ENCODE measurements at regions not wholly inside any gene's neighbourhood (a gene's known extent, or its start where the extent isn't known, plus 50 kb on each side); places are given as distances from the start of the nearest gene placed in this dataset.
A peak's percentile ranks its signal among the peaks of the same experiment; 100 is the strongest.
"Not testable (repeated sequence)": the region's sequence is repeated elsewhere in the genome, so short reads cannot be mapped to it uniquely, and the experiment has no call there.

DNA sequence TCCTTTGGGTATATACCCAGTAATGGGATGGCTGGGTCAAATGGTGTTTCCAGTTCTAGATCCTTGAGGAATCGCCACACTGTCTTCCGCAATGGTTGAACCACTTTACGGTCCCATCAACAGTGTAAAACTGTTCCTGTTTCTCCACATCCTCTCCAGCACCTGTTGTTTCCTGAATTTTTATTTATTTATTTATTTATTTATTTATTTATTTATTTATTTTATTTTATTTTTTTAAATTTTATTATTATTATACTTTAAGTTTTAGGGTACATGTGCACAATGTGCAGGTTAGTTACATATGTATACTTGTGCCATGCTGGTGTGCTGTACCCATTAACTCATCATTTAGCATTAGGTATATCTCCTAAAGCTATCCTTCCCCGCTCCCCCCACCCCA lies 456.0 kb downstream of the SEMA3D start:
- H3K36me3 ChIP-seq (ENCODE audit: control insufficient read depth in 2 of 2, insufficient read depth in 2 of 2, low read length in 1 of 2); H3K27ac ChIP-seq (ENCODE audit: control insufficient read depth, insufficient read depth); H3K9me3 ChIP-seq (replicated peaks; ENCODE audit: control insufficient read depth, insufficient read depth, low read length); H3K27me3 ChIP-seq (replicated peaks in 1 of 2; ENCODE audit: control insufficient read depth in 2 of 2, insufficient read depth in 2 of 2, low read length in 1 of 2); SMC1A ChIA-PET (ENCODE audit: uncharacterized antibody, unreplicated experiment); H4K20me1 ChIP-seq (ENCODE audit: control insufficient read depth, insufficient read depth); ATAC-seq; H3K4me3 ChIP-seq; BruUV-seq (replicated peaks); intact Hi-C loops (cut with micrococcal nuclease; ENCODE audit: unreplicated experiment); FAIRE-seq; in situ Hi-C loops (cut with MboI); CTCF ChIA-PET; H3K9ac ChIP-seq (ENCODE audit: control insufficient read depth, insufficient read depth, low read length); DNase-seq (ENCODE audit: low read depth, low spot score); POLR2A ChIA-PET; H3K4me1 ChIP-seq (ENCODE audit: control insufficient read depth, insufficient read depth, low read length); H3K4me2 ChIP-seq (ENCODE audit: control insufficient read depth, insufficient read depth); RAD21 ChIA-PET (ENCODE audit: unreplicated experiment); H2AFZ ChIP-seq (ENCODE audit: control insufficient read depth, low read depth, low read length); H3K79me2 ChIP-seq (ENCODE audit: control insufficient read depth, insufficient read depth, low read length): not testable (repeated sequence)
- WGBS (ENCODE audit: insufficient coverage, insufficient replicate concordance, low lambda C conversion rate, missing lambda C conversion rate): 46% methylated on average over 4 of the region's 4 CpGs

DNA sequence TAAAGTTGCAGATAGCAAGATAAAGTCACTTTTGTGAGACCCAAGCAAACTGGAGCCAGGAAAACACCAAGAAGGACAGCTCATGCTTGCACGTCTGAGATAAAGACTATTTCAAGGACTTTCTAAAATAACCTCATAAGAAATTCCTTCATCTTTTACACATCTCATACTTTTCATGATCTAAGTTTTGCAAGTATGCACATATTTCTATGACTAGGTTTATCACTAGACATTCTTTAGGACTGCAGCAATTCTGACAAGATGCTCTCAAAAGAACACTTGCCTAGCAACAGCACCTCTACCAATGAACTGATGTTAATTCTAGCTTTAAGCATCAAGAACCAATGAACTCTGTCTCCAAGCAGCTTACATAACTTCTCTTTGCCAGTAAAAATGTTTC lies 457.6 kb downstream of the SEMA3D start:
- H3K27ac ChIP-seq (ENCODE audit: control insufficient read depth, insufficient read depth): no peak overlapping the region
- no peaks in the 10 kb centered on the region for H3K79me2 ChIP-seq (ENCODE audit: control insufficient read depth, insufficient read depth, low read length)
- H3K4me1 ChIP-seq (ENCODE audit: control insufficient read depth, insufficient read depth, low read length): no peaks in the 10 kb centered on the region
- DNase-seq (ENCODE audit: low read depth, low spot score): no peak
- no peak overlapping the region for H3K4me2 ChIP-seq (ENCODE audit: control insufficient read depth, insufficient read depth)
- no peak overlapping the region for H3K9ac ChIP-seq (ENCODE audit: control insufficient read depth, insufficient read depth, low read length)
- no peaks in the 10 kb centered on the region for H3K36me3 ChIP-seq (ENCODE audit: control insufficient read depth in 2 of 2, insufficient read depth in 2 of 2, low read length in 1 of 2)
- H4K20me1 ChIP-seq (ENCODE audit: control insufficient read depth, insufficient read depth): no peaks in the 10 kb centered on the region
- CTCF ChIA-PET: interaction anchor here (1.2 kb wide), 1 partner anchor 12 kb away, joined by 3 read pairs; no protein-coding TSS in a partner anchor
- POLR2A ChIA-PET: no interaction called here
- TF ChIP-seq, protein P1, sequence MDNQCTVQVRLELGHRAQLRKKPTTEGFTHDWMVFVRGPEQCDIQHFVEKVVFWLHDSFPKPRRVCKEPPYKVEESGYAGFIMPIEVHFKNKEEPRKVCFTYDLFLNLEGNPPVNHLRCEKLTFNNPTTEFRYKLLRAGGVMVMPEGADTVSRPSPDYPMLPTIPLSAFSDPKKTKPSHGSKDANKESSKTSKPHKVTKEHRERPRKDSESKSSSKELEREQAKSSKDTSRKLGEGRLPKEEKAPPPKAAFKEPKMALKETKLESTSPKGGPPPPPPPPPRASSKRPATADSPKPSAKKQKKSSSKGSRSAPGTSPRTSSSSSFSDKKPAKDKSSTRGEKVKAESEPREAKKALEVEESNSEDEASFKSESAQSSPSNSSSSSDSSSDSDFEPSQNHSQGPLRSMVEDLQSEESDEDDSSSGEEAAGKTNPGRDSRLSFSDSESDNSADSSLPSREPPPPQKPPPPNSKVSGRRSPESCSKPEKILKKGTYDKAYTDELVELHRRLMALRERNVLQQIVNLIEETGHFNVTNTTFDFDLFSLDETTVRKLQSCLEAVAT (IDR thresholded peaks at IDR 0.05): no peak
- TF ChIP-seq, protein P2, sequence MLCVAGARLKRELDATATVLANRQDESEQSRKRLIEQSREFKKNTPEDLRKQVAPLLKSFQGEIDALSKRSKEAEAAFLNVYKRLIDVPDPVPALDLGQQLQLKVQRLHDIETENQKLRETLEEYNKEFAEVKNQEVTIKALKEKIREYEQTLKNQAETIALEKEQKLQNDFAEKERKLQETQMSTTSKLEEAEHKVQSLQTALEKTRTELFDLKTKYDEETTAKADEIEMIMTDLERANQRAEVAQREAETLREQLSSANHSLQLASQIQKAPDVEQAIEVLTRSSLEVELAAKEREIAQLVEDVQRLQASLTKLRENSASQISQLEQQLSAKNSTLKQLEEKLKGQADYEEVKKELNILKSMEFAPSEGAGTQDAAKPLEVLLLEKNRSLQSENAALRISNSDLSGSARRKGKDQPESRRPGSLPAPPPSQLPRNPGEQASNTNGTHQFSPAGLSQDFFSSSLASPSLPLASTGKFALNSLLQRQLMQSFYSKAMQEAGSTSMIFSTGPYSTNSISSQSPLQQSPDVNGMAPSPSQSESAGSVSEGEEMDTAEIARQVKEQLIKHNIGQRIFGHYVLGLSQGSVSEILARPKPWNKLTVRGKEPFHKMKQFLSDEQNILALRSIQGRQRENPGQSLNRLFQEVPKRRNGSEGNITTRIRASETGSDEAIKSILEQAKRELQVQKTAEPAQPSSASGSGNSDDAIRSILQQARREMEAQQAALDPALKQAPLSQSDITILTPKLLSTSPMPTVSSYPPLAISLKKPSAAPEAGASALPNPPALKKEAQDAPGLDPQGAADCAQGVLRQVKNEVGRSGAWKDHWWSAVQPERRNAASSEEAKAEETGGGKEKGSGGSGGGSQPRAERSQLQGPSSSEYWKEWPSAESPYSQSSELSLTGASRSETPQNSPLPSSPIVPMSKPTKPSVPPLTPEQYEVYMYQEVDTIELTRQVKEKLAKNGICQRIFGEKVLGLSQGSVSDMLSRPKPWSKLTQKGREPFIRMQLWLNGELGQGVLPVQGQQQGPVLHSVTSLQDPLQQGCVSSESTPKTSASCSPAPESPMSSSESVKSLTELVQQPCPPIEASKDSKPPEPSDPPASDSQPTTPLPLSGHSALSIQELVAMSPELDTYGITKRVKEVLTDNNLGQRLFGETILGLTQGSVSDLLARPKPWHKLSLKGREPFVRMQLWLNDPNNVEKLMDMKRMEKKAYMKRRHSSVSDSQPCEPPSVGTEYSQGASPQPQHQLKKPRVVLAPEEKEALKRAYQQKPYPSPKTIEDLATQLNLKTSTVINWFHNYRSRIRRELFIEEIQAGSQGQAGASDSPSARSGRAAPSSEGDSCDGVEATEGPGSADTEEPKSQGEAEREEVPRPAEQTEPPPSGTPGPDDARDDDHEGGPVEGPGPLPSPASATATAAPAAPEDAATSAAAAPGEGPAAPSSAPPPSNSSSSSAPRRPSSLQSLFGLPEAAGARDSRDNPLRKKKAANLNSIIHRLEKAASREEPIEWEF (IDR thresholded peaks at IDR 0.05; ENCODE audit: insufficient replicate concordance, low read depth, low read length): no peak
- TF ChIP-seq NR2C2 (IDR thresholded peaks at IDR 0.05; ENCODE audit: borderline replicate concordance, control insufficient read depth, insufficient read length, low read depth): no peak
- TF ChIP-seq BRCA1 (IDR thresholded peaks at IDR 0.05; ENCODE audit: low read depth, low read length): no peak
- no peak for TF ChIP-seq ZBED1 (IDR thresholded peaks at IDR 0.05; ENCODE audit: borderline replicate concordance)
- 0 out of 2 replicates have a peak, but pooled peaks have one; percentile 21 for TF ChIP-seq RFX5 (IDR thresholded peaks at IDR 0.05; ENCODE audit: low read depth, low read length)
- TF ChIP-seq KLF5 (IDR thresholded peaks at IDR 0.05; ENCODE audit: partially characterized antibody): no peak
- no peak for TF ChIP-seq GATAD2B (conservative IDR thresholded peaks at IDR 0.05; ENCODE audit: low read depth)
- no peak overlapping the region for H3K4me3 ChIP-seq
- SMC1A ChIA-PET (ENCODE audit: uncharacterized antibody, unreplicated experiment): no interaction called here
- no peak for ATAC-seq
- H3K27me3 ChIP-seq (replicated peaks in 1 of 2; ENCODE audit: control insufficient read depth in 2 of 2, insufficient read depth in 2 of 2, low read length in 1 of 2): no peaks in the 10 kb centered on the region
- intact Hi-C loops (cut with micrococcal nuclease; ENCODE audit: unreplicated experiment) (no loop called here), in situ Hi-C loops (cut with MboI) (no loop called here)
- BruUV-seq (replicated peaks): no TSS peak
- RAD21 ChIA-PET (ENCODE audit: unreplicated experiment): no interaction called here
- WGBS (ENCODE audit: insufficient coverage, insufficient replicate concordance, low lambda C conversion rate, missing lambda C conversion rate): 55% methylated on average over 1 of the region's 1 CpG
- H2AFZ ChIP-seq (ENCODE audit: control insufficient read depth, low read depth, low read length): no peak overlapping the region
- FAIRE-seq: no peak
- H3K9me3 ChIP-seq (replicated peaks; ENCODE audit: control insufficient read depth, insufficient read depth, low read length): no peaks in the 10 kb centered on the region

Measured in GM12878 (cell line).